GM12865 (cell line): ENCODE measurements at regions not wholly inside any gene's neighbourhood (a gene's known extent, or its start where the extent isn't known, plus 50 kb on each side); places are given as distances from the start of the nearest gene placed in this dataset.
A peak's percentile ranks its signal among the peaks of the same experiment; 100 is the strongest.

Experiments
- DNase-seq: peaks from one replicate; pipeline ENCODE4 v3.0.0; 2010; ENCODE audit warnings: low read depth
- H3K4me3 ChIP-seq: 2 replicates; pipeline ENCODE4 v1.5.1; 2011; ENCODE audit warnings: mild to moderate bottlenecking, low read depth, low read length, control low read depth
- TF ChIP-seq, protein P1 (sequence below): IDR thresholded peaks from 2 replicates; pipeline ENCODE4 v1.5.1; 2011; ENCODE audit warnings: low read length, control low read depth, low read depth, inconsistent platforms; ENCODE audit not compliant: insufficient read depth; ENCODE audit errors: missing control alignments

DNA sequence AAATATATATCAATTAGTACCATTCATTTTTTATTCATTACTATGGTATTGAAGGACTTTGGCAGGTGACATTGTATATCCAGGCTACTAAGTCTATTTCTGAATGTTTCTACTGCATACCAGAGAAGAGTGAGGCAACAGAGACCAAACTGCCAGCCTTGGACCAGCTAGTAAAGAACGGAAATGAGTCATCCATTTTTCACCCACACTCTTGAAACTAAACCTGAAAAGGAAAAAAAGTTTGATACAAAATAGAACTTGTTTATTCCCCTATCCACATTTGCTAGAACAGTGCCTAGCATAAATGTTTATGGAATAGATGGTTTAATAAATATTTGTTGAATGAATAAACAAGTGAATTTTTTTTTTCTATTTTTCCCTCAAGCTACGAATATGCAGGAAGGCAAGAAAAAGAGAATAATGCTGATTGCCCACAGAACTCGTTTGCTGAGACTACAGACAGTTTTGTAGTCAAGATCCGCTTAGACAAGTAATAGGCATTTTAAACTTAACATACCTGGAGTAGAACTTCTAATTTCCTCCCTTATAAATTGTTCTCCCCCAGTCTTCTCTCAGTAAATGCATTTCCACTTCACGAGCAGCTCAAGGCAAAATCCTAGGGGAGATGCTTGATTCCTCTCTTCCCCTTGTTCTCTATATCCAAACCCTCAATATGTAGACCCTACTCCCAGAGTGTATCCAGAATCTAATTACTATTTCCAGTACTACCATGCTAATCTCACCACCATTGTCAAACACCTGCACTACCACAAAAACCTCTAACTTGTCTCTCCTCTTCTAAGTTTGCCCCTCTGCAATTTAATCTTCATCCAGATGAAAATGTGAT, 146.2 kb upstream of the RASA1 start:
- peak; percentile 86 for DNase-seq
- TF ChIP-seq, protein P1, sequence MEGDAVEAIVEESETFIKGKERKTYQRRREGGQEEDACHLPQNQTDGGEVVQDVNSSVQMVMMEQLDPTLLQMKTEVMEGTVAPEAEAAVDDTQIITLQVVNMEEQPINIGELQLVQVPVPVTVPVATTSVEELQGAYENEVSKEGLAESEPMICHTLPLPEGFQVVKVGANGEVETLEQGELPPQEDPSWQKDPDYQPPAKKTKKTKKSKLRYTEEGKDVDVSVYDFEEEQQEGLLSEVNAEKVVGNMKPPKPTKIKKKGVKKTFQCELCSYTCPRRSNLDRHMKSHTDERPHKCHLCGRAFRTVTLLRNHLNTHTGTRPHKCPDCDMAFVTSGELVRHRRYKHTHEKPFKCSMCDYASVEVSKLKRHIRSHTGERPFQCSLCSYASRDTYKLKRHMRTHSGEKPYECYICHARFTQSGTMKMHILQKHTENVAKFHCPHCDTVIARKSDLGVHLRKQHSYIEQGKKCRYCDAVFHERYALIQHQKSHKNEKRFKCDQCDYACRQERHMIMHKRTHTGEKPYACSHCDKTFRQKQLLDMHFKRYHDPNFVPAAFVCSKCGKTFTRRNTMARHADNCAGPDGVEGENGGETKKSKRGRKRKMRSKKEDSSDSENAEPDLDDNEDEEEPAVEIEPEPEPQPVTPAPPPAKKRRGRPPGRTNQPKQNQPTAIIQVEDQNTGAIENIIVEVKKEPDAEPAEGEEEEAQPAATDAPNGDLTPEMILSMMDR, result no peak
- H3K4me3 ChIP-seq, result peak overlapping the region; percentile 8

DNA sequence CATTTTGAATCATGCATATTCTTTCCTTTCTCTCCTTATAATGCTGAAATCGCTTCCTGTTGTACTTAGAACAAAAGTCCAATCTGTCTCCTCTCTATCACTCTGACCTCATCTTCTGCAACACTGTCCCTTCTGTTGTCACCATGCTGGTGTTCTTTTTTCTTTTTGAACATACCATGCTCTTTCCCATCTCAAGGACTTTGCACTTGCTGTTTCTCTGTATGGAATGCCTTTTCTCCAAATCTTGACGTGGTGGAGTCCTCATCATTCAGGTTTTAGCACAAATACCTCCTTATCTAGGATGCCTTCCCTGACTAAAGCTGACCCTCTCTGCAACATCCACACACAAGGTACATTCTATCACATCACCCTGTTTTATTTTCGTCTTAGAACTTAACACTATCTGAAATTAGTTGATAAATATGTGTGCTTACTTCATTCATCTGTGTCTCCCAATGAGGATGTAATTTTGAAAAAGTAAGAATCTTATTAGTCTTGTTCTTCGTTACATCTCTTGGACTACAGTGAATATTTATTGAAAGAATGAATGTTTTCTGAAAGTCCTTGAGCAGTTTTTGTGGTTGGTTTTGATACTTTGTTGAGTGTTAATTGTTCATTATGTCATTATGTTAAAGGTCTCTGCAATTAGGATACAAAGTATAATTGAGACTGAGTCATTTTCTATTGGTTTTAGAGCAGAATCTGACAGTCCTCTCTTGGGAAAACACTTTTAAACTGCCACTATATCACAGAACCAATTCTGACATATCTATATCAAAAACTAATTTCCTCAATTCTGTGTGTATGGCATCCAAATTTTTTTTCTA, 145.3 kb upstream of the RASA1 start:
- no peak overlapping the region for H3K4me3 ChIP-seq
- TF ChIP-seq, protein P1, result no peak
- peak; percentile 19 for DNase-seq

DNA sequence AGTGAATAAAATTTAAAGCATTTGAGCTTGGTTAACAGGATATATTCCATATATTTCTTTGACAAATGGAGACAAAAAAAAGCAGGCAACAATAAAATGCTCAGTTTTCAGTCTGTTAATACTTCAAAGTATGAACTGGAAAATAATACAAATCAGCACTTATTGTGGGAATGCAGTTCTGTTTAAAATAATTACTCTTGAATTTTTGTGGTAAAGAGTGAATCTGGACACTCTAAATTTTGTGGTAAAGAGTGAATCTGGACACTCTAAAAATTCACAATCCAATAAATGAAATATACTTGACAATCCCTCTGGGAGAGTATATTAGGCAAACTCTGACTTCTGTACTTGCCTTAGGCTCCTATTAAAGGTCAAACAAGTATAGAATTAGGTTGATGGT, 141.9 kb upstream of the RASA1 start:
- TF ChIP-seq, protein P1, result no peak

DNA sequence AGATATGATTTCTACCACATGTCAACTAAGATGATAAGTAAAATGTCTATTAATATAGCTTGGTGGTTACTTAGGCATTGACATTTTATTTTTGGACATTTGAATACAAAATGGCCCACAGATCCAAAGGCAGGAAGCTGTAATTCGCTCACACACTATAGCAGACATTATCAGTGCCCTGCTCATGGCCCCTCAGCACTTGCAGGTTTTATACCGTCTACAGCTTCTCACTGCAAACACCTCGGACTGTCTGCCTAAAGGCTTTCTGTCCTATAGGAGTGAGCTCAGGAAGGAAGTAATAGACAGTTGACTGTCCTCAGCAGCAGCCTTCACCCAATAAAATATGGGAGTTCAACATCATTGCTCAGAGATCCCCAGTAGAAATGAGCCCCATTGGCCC, 140.8 kb upstream of the RASA1 start:
- TF ChIP-seq, protein P1, result no peak
- DNase-seq, result no peak
- H3K4me3 ChIP-seq, result no peak overlapping the region

More for the DNA sequence above, 141.9 kb upstream of the RASA1 start:
- no peak overlapping the region for H3K4me3 ChIP-seq
- DNase-seq, result no peak

DNA sequence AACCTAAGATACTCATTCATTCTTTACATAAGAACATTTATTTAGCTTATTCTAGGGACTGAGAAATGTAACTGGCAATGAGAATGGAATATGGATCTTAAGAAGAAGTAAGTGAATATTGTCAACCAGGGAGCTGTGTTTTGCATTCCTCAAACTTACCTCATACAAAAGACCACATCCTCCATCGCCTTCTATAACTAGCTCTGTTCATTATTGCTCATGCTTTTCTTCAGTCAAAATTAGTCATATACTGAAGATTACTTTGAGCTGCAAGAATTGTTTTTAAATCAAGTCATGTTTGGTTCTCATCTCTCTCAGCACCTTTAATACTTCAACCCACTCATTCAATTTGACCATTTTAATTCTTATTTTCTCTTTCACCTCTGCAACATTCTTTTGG, 140.3 kb upstream of the RASA1 start:
- TF ChIP-seq, protein P1, result no peak
- H3K4me3 ChIP-seq, result no peak overlapping the region
- DNase-seq, result no peak

DNA sequence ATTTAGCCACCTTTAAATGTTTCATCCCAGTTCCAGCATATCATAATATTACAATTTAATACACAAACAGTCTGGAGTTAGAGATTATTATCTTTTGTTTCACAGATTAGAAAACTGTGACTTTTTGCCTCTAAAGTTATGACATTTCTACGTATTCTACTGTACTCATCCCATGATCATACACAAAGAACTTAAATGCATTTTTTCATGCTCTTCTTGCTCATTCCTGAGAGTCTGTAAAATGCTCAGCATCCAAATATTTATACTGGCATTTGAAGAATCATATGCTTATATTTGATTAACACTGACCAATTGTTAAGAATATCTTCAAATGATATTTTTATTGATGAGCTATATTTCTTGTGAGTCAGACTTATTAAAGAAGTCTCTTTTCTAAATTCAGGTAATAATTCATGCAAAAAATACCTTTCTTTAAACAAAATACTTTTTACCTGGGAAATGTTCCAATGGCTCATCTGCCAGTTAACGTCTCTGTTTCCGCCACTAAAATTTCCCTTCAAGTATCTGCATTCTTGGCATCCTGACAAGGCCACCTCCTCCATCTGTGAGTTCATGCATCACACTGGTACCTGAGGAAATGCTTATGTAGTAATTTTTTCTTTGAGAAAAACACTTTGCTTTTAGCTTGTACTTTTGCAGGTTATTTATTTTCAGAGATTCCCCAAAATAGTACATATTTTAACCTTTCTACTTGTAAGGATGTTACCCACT, 139.6 kb upstream of the RASA1 start:
- no peak overlapping the region for H3K4me3 ChIP-seq
- TF ChIP-seq, protein P1, result no peak
- no peak for DNase-seq
